ENCODE measurements at regions not wholly inside any gene's neighbourhood (a gene's known extent, or its start where the extent isn't known, plus 50 kb on each side); places are given as distances from the start of the nearest gene placed in this dataset.
"Not testable (repeated sequence)": the region's sequence is repeated elsewhere in the genome, so short reads cannot be mapped to it uniquely, and the experiment has no call there.

GRCh38 chr1:234763367-234763766 is 153.4 kb upstream of the IRF2BP2 start:
- peaks cover 3% of the 10 kb centered on the region for H3K9me3 ChIP-seq (ENCODE audit: insufficient read depth, low read depth, low read length)
- no peak overlapping the region for H2BK5ac ChIP-seq (ENCODE audit: low read depth, low read length, poor library complexity)
- no CpG with 5 or more reads among the region's 5 CpGs for WGBS (ENCODE audit: extremely low coverage, insufficient coverage, insufficient read length)
- H3K4me1 ChIP-seq (ENCODE audit: control insufficient read depth in 1 of 2, insufficient read depth in 2 of 2, low read length in 2 of 2) = peaks cover 9 to 12% of the 10 kb centered on the region in 2 experiments
- H4K8ac ChIP-seq (ENCODE audit: low read depth, low read length) = no peak overlapping the region
- H2AK5ac ChIP-seq (ENCODE audit: low read length) = no peak overlapping the region
- no peak overlapping the region for H2BK12ac ChIP-seq (ENCODE audit: low read length)
- H2AFZ ChIP-seq (ENCODE audit: insufficient read depth, low read length, poor library complexity) = no peak overlapping the region
- H2BK120ac ChIP-seq (ENCODE audit: insufficient read depth, low read length, poor library complexity) = no peak overlapping the region
- no peak overlapping the region for H4K12ac ChIP-seq (ENCODE audit: low read depth, low read length)
- H3K27ac ChIP-seq (ENCODE audit: low read depth, low read length) = no peak overlapping the region
- no peaks in the 10 kb centered on the region for H3K79me2 ChIP-seq (ENCODE audit: control insufficient read depth, insufficient read depth, low read length, poor library complexity)
- no peak overlapping the region for H4K91ac ChIP-seq (ENCODE audit: low read depth, low read length)
- H3K14ac ChIP-seq (ENCODE audit: low read length) = no peak overlapping the region
- no peaks in the 10 kb centered on the region for H3K27me3 ChIP-seq (ENCODE audit: insufficient read depth, low read length)
- H3K18ac ChIP-seq (ENCODE audit: low read length) = no peak overlapping the region
- no peak overlapping the region for H3K4ac ChIP-seq (ENCODE audit: low read depth, low read length)
- no peak overlapping the region for H3K4me3 ChIP-seq (ENCODE audit: low read depth, low read length)
- DNase-seq = no peak
- H3K79me1 ChIP-seq (ENCODE audit: low read length) = peaks cover 5% of the 10 kb centered on the region
- no peak overlapping the region for H3K4me2 ChIP-seq (ENCODE audit: low read length)
- H3K36me3 ChIP-seq (ENCODE audit: control insufficient read depth in 1 of 2, insufficient read depth in 2 of 2, low read length in 2 of 2) = no peaks in the 10 kb centered on the region
- no peak overlapping the region for H3K23ac ChIP-seq (ENCODE audit: low read length)
- no peak overlapping the region for H3K9ac ChIP-seq (ENCODE audit: low read length)

- DNase-seq; H4K91ac ChIP-seq (ENCODE audit: low read depth, low read length); H3K4ac ChIP-seq (ENCODE audit: low read depth, low read length); H3K4me3 ChIP-seq (ENCODE audit: low read depth, low read length); H4K12ac ChIP-seq (ENCODE audit: low read depth, low read length); H3K4me2 ChIP-seq (ENCODE audit: low read length); H3K9ac ChIP-seq (ENCODE audit: low read length); H3K23ac ChIP-seq (ENCODE audit: low read length); H3K4me1 ChIP-seq (ENCODE audit: control insufficient read depth in 1 of 2, insufficient read depth in 2 of 2, low read length in 2 of 2); H3K27ac ChIP-seq (ENCODE audit: low read depth, low read length); H2AFZ ChIP-seq (ENCODE audit: insufficient read depth, low read length, poor library complexity); H3K27me3 ChIP-seq (ENCODE audit: insufficient read depth, low read length); H3K79me1 ChIP-seq (ENCODE audit: low read length); H3K18ac ChIP-seq (ENCODE audit: low read length); H3K9me3 ChIP-seq (ENCODE audit: insufficient read depth, low read depth, low read length); H2AK5ac ChIP-seq (ENCODE audit: low read length); H2BK120ac ChIP-seq (ENCODE audit: insufficient read depth, low read length, poor library complexity); H2BK5ac ChIP-seq (ENCODE audit: low read depth, low read length, poor library complexity); H3K79me2 ChIP-seq (ENCODE audit: control insufficient read depth, insufficient read depth, low read length, poor library complexity); H4K8ac ChIP-seq (ENCODE audit: low read depth, low read length); H2BK12ac ChIP-seq (ENCODE audit: low read length); H3K36me3 ChIP-seq (ENCODE audit: control insufficient read depth in 1 of 2, insufficient read depth in 2 of 2, low read length in 2 of 2); H3K14ac ChIP-seq (ENCODE audit: low read length): not testable (repeated sequence)
- no CpG with 5 or more reads among the region's 5 CpGs for WGBS (ENCODE audit: extremely low coverage, insufficient coverage, insufficient read length)
These were observed 152.1 kb upstream of the IRF2BP2 start for GRCh38 chr1:234762127-234762526.

- peak overlapping the region; percentile 50 for H4K91ac ChIP-seq (ENCODE audit: low read depth, low read length)
- peak overlapping the region; percentile 81 for H2BK12ac ChIP-seq (ENCODE audit: low read length)
- peaks cover 6 to 7% of the 10 kb centered on the region in 2 experiments for H3K4me1 ChIP-seq (ENCODE audit: control insufficient read depth in 1 of 2, insufficient read depth in 2 of 2, low read length in 2 of 2)
- H3K36me3 ChIP-seq (ENCODE audit: control insufficient read depth in 1 of 2, insufficient read depth in 2 of 2, low read length in 2 of 2) = no peaks in the 10 kb centered on the region
- no CpG with 5 or more reads among the region's 6 CpGs for WGBS (ENCODE audit: extremely low coverage, insufficient coverage, insufficient read length)
- H2AFZ ChIP-seq (ENCODE audit: insufficient read depth, low read length, poor library complexity) = peak overlapping the region; percentile 46
- no peak overlapping the region for H4K12ac ChIP-seq (ENCODE audit: low read depth, low read length)
- peak overlapping the region; percentile 39 for H2BK120ac ChIP-seq (ENCODE audit: insufficient read depth, low read length, poor library complexity)
- no peak overlapping the region for H3K23ac ChIP-seq (ENCODE audit: low read length)
- H3K79me2 ChIP-seq (ENCODE audit: control insufficient read depth, insufficient read depth, low read length, poor library complexity) = no peaks in the 10 kb centered on the region
- H3K79me1 ChIP-seq (ENCODE audit: low read length) = peaks cover 5% of the 10 kb centered on the region
- no peaks in the 10 kb centered on the region for H3K27me3 ChIP-seq (ENCODE audit: insufficient read depth, low read length)
- H2BK5ac ChIP-seq (ENCODE audit: low read depth, low read length, poor library complexity) = peak overlapping the region; percentile 3
- H3K4ac ChIP-seq (ENCODE audit: low read depth, low read length) = no peak overlapping the region
- peak overlapping the region; percentile 25 for H4K8ac ChIP-seq (ENCODE audit: low read depth, low read length)
- H3K4me3 ChIP-seq (ENCODE audit: low read depth, low read length) = no peak overlapping the region
- peak overlapping the region; percentile 18 for H3K14ac ChIP-seq (ENCODE audit: low read length)
- no peak overlapping the region for H3K4me2 ChIP-seq (ENCODE audit: low read length)
- H3K9me3 ChIP-seq (ENCODE audit: insufficient read depth, low read depth, low read length) = peaks cover 3% of the 10 kb centered on the region
- no peak overlapping the region for H3K9ac ChIP-seq (ENCODE audit: low read length)
- no peak overlapping the region for H3K18ac ChIP-seq (ENCODE audit: low read length)
- no peak overlapping the region for H2AK5ac ChIP-seq (ENCODE audit: low read length)
- no peak overlapping the region for H3K27ac ChIP-seq (ENCODE audit: low read depth, low read length)
- no peak for DNase-seq
These were observed 150.3 kb upstream of the IRF2BP2 start for GRCh38 chr1:234760303-234760723.

- Histone ChIP-seq H2AFZ (ENCODE audit: insufficient read depth, low read length, poor library complexity) (no peak overlapping the region), H3K23ac (ENCODE audit: low read length) (no peak overlapping the region), H3K79me1 (ENCODE audit: low read length) (peaks cover 5% of the 10 kb centered on the region), H3K4me3 (ENCODE audit: low read depth, low read length) (no peak overlapping the region), H2BK5ac (ENCODE audit: low read depth, low read length, poor library complexity) (peak overlapping the region; percentile 28), H2BK12ac (ENCODE audit: low read length) (peak overlapping the region; percentile 51), H3K4me1 (ENCODE audit: control insufficient read depth in 1 of 2, insufficient read depth in 2 of 2, low read length in 2 of 2) (peaks cover 6 to 7% of the 10 kb centered on the region in 2 experiments), H2AK5ac (ENCODE audit: low read length) (no peak overlapping the region), H2BK120ac (ENCODE audit: insufficient read depth, low read length, poor library complexity) (peak overlapping the region; percentile 39), H3K4me2 (ENCODE audit: low read length) (no peak overlapping the region), H4K8ac (ENCODE audit: low read depth, low read length) (no peak overlapping the region), H3K36me3 (ENCODE audit: control insufficient read depth in 1 of 2, insufficient read depth in 2 of 2, low read length in 2 of 2) (no peaks in the 10 kb centered on the region), H4K91ac (ENCODE audit: low read depth, low read length) (peak overlapping the region; percentile 50), H3K79me2 (ENCODE audit: control insufficient read depth, insufficient read depth, low read length, poor library complexity) (no peaks in the 10 kb centered on the region), H3K27me3 (ENCODE audit: insufficient read depth, low read length) (no peaks in the 10 kb centered on the region), H3K9ac (ENCODE audit: low read length) (no peak overlapping the region), H3K14ac (ENCODE audit: low read length) (peak overlapping the region; percentile 18), H3K27ac (ENCODE audit: low read depth, low read length) (no peak overlapping the region), H3K18ac (ENCODE audit: low read length) (no peak overlapping the region), H4K12ac (ENCODE audit: low read depth, low read length) (no peak overlapping the region), H3K4ac (ENCODE audit: low read depth, low read length) (no peak overlapping the region), H3K9me3 (ENCODE audit: insufficient read depth, low read depth, low read length) (peaks cover 3% of the 10 kb centered on the region)
- no peak for DNase-seq
- no CpG with 5 or more reads among the region's 11 CpGs for WGBS (ENCODE audit: extremely low coverage, insufficient coverage, insufficient read length)
These were observed 149.9 kb upstream of the IRF2BP2 start for GRCh38 chr1:234759888-234760287.
